ENCODE measurements at regions not wholly inside any gene's neighbourhood (a gene's known extent, or its start where the extent isn't known, plus 50 kb on each side); places are given as distances from the start of the nearest gene placed in this dataset.

DNA sequence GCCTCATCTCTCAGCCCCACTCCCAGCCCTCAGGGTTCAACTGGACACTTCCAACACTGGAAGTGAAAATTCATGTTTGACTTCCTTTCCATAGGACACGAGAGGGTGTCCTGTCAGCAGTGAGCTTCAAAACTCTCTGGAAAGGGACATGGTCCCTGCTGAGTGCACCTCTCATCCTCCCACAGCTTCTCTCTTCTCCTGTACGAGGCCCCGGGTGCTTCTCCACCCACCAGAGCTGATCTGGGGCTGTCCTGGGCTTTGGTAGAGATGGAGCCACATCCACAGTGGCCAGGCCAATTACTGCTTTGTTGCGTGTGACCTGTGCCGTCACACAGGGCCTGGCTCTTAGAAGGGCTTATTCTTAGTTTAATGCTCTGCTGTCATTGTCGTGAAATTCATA lies 182.3 kb downstream of the RRAGC start:
- Histone ChIP-seq H3K9me3 (ENCODE audit: control insufficient read depth in 1 of 2, low read length in 2 of 2) (no peaks in the 10 kb centered on the region), H3K36me3 (ENCODE audit: control insufficient read depth in 1 of 2, insufficient read depth in 2 of 2, low read length in 2 of 2) (no peaks in the 10 kb centered on the region), H3K4me1 (ENCODE audit: control insufficient read depth in 1 of 2, insufficient read depth in 2 of 2, low read length in 2 of 2) (no peaks in the 10 kb centered on the region), H3K27me3 (ENCODE audit: control insufficient read depth in 1 of 2, insufficient read depth in 2 of 2, low read length in 2 of 2) (no peaks in the 10 kb centered on the region), H3K4me3 (ENCODE audit: low read depth in 1 of 2, low read length in 2 of 2) (no peak overlapping the region), H3K27ac (ENCODE audit: low read depth, low read length) (no peak overlapping the region), H3K9ac (ENCODE audit: low read depth in 1 of 2, low read length in 2 of 2) (no peak overlapping the region)

DNA sequence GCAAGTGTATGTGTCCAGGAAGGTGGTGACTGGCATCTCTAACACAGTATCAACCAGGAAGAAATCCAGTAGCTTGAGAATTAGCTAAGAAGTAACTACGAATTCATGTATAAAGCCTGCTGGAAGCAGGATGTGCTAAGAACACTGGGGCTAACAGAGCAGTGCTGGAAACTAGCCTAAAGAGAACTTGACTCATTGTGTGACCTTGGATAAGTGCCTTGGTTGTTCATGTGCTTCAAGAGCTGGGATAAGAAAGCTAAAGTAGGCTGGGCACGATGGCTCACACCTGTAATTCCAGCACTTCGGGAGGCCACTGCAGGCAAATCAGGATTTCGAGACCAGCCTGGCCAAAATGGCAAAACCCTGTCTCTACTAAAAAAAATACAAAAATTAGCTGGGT lies 186.9 kb downstream of the RRAGC start:
- Histone ChIP-seq H3K9ac (ENCODE audit: low read depth in 1 of 2, low read length in 2 of 2) (no peak overlapping the region), H3K4me1 (ENCODE audit: control insufficient read depth in 1 of 2, insufficient read depth in 2 of 2, low read length in 2 of 2) (no peaks in the 10 kb centered on the region), H3K36me3 (ENCODE audit: control insufficient read depth in 1 of 2, insufficient read depth in 2 of 2, low read length in 2 of 2) (no peaks in the 10 kb centered on the region), H3K9me3 (ENCODE audit: control insufficient read depth in 1 of 2, low read length in 2 of 2) (no peaks in the 10 kb centered on the region), H3K4me3 (ENCODE audit: low read depth in 1 of 2, low read length in 2 of 2) (no peak overlapping the region), H3K27ac (ENCODE audit: low read depth, low read length) (no peak overlapping the region), H3K27me3 (ENCODE audit: control insufficient read depth in 1 of 2, insufficient read depth in 2 of 2, low read length in 2 of 2) (peaks cover 0 to 3% of the 10 kb centered on the region in 2 donors)

- no peaks in the 10 kb centered on the region for H3K36me3 ChIP-seq (ENCODE audit: control insufficient read depth in 1 of 2, insufficient read depth in 2 of 2, low read length in 2 of 2)
- H3K9ac ChIP-seq (ENCODE audit: low read depth in 1 of 2, low read length in 2 of 2) = no peak overlapping the region
- no peaks in the 10 kb centered on the region for H3K9me3 ChIP-seq (ENCODE audit: control insufficient read depth in 1 of 2, low read length in 2 of 2)
- H3K27me3 ChIP-seq (ENCODE audit: control insufficient read depth in 1 of 2, insufficient read depth in 2 of 2, low read length in 2 of 2) = peaks cover 0 to 3% of the 10 kb centered on the region in 2 donors
- H3K27ac ChIP-seq (ENCODE audit: low read depth, low read length) = no peak overlapping the region
- H3K4me1 ChIP-seq (ENCODE audit: control insufficient read depth in 1 of 2, insufficient read depth in 2 of 2, low read length in 2 of 2) = no peaks in the 10 kb centered on the region
- H3K4me3 ChIP-seq (ENCODE audit: low read depth in 1 of 2, low read length in 2 of 2) = no peak overlapping the region
These were observed 188.4 kb downstream of the RRAGC start for GRCh38 chr1:38671221-38671620.

DNA sequence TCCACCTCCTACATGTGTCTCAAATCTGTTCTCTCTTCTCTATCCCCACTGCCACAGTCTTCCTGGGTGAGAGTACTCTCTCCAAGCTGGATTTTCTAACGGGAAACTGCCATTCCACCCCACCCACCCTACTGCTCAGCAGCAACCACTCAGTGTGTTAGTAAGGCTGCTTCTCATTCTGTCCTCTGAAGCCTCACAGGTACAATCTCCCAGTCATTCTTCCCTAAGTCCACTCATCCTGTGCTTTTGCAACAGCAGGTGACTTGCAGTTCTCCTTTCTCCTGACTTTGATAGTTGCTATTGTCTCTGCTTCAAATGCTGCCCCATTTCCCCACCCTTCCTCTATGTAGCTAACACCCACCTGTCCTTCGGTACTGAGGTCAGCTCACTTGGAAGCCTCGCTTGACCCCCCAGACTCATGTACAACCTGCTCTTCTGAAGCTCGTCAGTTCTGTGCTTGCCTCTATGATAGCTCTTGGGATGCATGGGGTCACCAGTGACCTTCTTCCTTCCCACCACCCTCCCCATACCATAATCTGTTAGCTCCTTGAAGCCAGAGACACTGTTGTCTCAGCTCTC lies 188.9 kb downstream of the RRAGC start:
- Histone ChIP-seq H3K4me1 (ENCODE audit: control insufficient read depth in 1 of 2, insufficient read depth in 2 of 2, low read length in 2 of 2) (no peaks in the 10 kb centered on the region), H3K9ac (ENCODE audit: low read depth in 1 of 2, low read length in 2 of 2) (no peak overlapping the region), H3K27me3 (ENCODE audit: control insufficient read depth in 1 of 2, insufficient read depth in 2 of 2, low read length in 2 of 2) (peaks cover 0 to 3% of the 10 kb centered on the region in 2 donors), H3K36me3 (ENCODE audit: control insufficient read depth in 1 of 2, insufficient read depth in 2 of 2, low read length in 2 of 2) (no peaks in the 10 kb centered on the region), H3K27ac (ENCODE audit: low read depth, low read length) (no peak overlapping the region), H3K4me3 (ENCODE audit: low read depth in 1 of 2, low read length in 2 of 2) (no peak overlapping the region), H3K9me3 (ENCODE audit: control insufficient read depth in 1 of 2, low read length in 2 of 2) (no peaks in the 10 kb centered on the region)

- Histone ChIP-seq H3K36me3 (ENCODE audit: control insufficient read depth in 1 of 2, insufficient read depth in 2 of 2, low read length in 2 of 2) (no peaks in the 10 kb centered on the region), H3K9me3 (ENCODE audit: control insufficient read depth in 1 of 2, low read length in 2 of 2) (no peaks in the 10 kb centered on the region), H3K4me1 (ENCODE audit: control insufficient read depth in 1 of 2, insufficient read depth in 2 of 2, low read length in 2 of 2) (no peaks in the 10 kb centered on the region), H3K27ac (ENCODE audit: low read depth, low read length) (no peak overlapping the region), H3K27me3 (ENCODE audit: control insufficient read depth in 1 of 2, insufficient read depth in 2 of 2, low read length in 2 of 2) (peaks cover 0 to 3% of the 10 kb centered on the region in 2 donors), H3K9ac (ENCODE audit: low read depth in 1 of 2, low read length in 2 of 2) (no peak overlapping the region), H3K4me3 (ENCODE audit: low read depth in 1 of 2, low read length in 2 of 2) (no peak overlapping the region)
These were observed 191.9 kb downstream of the RRAGC start for GRCh38 chr1:38667626-38668025.

- H3K27ac ChIP-seq (ENCODE audit: low read depth, low read length) = no peak overlapping the region
- H3K36me3 ChIP-seq (ENCODE audit: control insufficient read depth in 1 of 2, insufficient read depth in 2 of 2, low read length in 2 of 2) = no peaks in the 10 kb centered on the region
- H3K9ac ChIP-seq (ENCODE audit: low read depth in 1 of 2, low read length in 2 of 2) = no peak overlapping the region
- H3K27me3 ChIP-seq (ENCODE audit: control insufficient read depth in 1 of 2, insufficient read depth in 2 of 2, low read length in 2 of 2) = no peaks in the 10 kb centered on the region
- H3K4me3 ChIP-seq (ENCODE audit: low read depth in 1 of 2, low read length in 2 of 2) = no peak overlapping the region
- no peaks in the 10 kb centered on the region for H3K4me1 ChIP-seq (ENCODE audit: control insufficient read depth in 1 of 2, insufficient read depth in 2 of 2, low read length in 2 of 2)
- H3K9me3 ChIP-seq (ENCODE audit: control insufficient read depth in 1 of 2, low read length in 2 of 2) = no peaks in the 10 kb centered on the region
These were observed 197.4 kb downstream of the RRAGC start for GRCh38 chr1:38662126-38662525.

DNA sequence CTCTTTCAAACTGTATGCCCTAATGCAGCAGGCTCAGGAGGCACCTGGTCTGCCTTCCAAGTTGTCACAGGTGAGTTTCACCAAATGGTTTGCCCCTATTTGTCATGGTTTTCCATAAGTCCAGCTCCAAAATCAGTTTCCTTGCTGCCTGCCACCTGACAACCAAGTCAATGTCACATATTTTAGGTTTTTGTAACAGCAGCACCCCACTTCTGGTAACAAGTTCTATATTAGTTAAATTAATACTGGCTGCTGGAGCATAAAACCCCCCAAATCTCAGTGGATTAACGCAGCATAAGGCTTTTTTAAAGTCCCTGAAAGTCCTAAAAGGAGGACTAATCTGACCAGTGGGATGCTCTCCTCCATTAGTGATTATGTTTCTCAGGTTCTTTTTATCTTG lies 200.7 kb downstream of the RRAGC start:
- no peak overlapping the region for H3K27ac ChIP-seq (ENCODE audit: low read depth, low read length)
- no peaks in the 10 kb centered on the region for H3K36me3 ChIP-seq (ENCODE audit: control insufficient read depth in 1 of 2, insufficient read depth in 2 of 2, low read length in 2 of 2)
- no peak overlapping the region for H3K9ac ChIP-seq (ENCODE audit: low read depth in 1 of 2, low read length in 2 of 2)

DNA sequence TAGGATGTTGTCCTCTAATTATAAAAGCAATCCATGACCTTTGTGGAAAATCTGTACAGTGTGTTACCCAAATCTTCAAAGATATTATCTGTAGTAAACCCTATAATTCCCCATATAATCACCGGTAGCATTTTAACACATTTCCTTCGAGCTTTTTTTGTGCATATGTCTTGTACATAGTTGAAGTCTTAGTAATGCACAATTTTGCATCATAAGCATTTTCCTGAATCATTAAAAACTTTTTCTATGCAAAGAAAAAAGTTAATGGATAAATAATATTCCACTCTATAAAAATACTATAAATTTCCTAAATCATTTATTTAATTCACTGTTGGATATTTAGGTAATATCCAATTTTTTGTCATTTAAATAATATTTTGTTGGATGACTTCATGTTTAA lies 201.7 kb downstream of the RRAGC start:
- no peaks in the 10 kb centered on the region for H3K9me3 ChIP-seq (ENCODE audit: control insufficient read depth in 1 of 2, low read length in 2 of 2)
- no peaks in the 10 kb centered on the region for H3K4me1 ChIP-seq (ENCODE audit: control insufficient read depth in 1 of 2, insufficient read depth in 2 of 2, low read length in 2 of 2)
- no peaks in the 10 kb centered on the region for H3K36me3 ChIP-seq (ENCODE audit: control insufficient read depth in 1 of 2, insufficient read depth in 2 of 2, low read length in 2 of 2)
- H3K27me3 ChIP-seq (ENCODE audit: control insufficient read depth in 1 of 2, insufficient read depth in 2 of 2, low read length in 2 of 2) = no peaks in the 10 kb centered on the region
- no peak overlapping the region for H3K4me3 ChIP-seq (ENCODE audit: low read depth in 1 of 2, low read length in 2 of 2)
- no peak overlapping the region for H3K27ac ChIP-seq (ENCODE audit: low read depth, low read length)
- no peak overlapping the region for H3K9ac ChIP-seq (ENCODE audit: low read depth in 1 of 2, low read length in 2 of 2)

More for the DNA sequence above, 200.7 kb downstream of the RRAGC start:
- no peaks in the 10 kb centered on the region for H3K9me3 ChIP-seq (ENCODE audit: control insufficient read depth in 1 of 2, low read length in 2 of 2)
- H3K4me3 ChIP-seq (ENCODE audit: low read depth in 1 of 2, low read length in 2 of 2) = no peak overlapping the region
- no peaks in the 10 kb centered on the region for H3K4me1 ChIP-seq (ENCODE audit: control insufficient read depth in 1 of 2, insufficient read depth in 2 of 2, low read length in 2 of 2)
- no peaks in the 10 kb centered on the region for H3K27me3 ChIP-seq (ENCODE audit: control insufficient read depth in 1 of 2, insufficient read depth in 2 of 2, low read length in 2 of 2)

GRCh38 chr1:38657207-38657840 lies 202.2 kb downstream of the RRAGC start:
- H3K27me3 ChIP-seq (ENCODE audit: control insufficient read depth in 1 of 2, insufficient read depth in 2 of 2, low read length in 2 of 2) = no peaks in the 10 kb centered on the region
- H3K4me3 ChIP-seq (ENCODE audit: low read depth in 1 of 2, low read length in 2 of 2) = no peak overlapping the region
- H3K9ac ChIP-seq (ENCODE audit: low read depth in 1 of 2, low read length in 2 of 2) = no peak overlapping the region
- H3K27ac ChIP-seq (ENCODE audit: low read depth, low read length) = no peak overlapping the region
- H3K4me1 ChIP-seq (ENCODE audit: control insufficient read depth in 1 of 2, insufficient read depth in 2 of 2, low read length in 2 of 2) = no peaks in the 10 kb centered on the region
- H3K9me3 ChIP-seq (ENCODE audit: control insufficient read depth in 1 of 2, low read length in 2 of 2) = no peaks in the 10 kb centered on the region
- H3K36me3 ChIP-seq (ENCODE audit: control insufficient read depth in 1 of 2, insufficient read depth in 2 of 2, low read length in 2 of 2) = no peaks in the 10 kb centered on the region

DNA sequence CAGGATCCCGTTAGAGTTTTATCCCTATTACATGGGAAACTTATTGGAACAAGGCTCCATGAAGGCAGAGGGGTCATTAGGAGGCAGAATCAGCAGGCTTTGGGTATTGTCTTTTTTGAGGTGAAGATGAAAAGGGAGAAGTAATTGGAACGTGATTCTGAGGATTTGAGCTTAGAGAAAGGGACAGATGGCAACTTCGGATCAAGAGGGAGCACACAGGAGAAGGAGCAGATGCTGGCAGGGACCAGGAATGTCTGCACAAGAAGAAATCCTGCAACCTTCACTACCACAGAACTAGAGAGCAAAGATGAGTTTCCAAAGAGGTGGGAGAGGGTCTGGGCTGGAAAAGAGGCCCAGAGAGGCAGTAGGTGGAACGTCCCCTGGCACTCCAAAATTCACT lies 202.8 kb downstream of the RRAGC start:
- no peaks in the 10 kb centered on the region for H3K4me1 ChIP-seq (ENCODE audit: control insufficient read depth in 1 of 2, insufficient read depth in 2 of 2, low read length in 2 of 2)
- no peak overlapping the region for H3K27ac ChIP-seq (ENCODE audit: low read depth, low read length)
- no peak overlapping the region for H3K9ac ChIP-seq (ENCODE audit: low read depth in 1 of 2, low read length in 2 of 2)
- H3K36me3 ChIP-seq (ENCODE audit: control insufficient read depth in 1 of 2, insufficient read depth in 2 of 2, low read length in 2 of 2) = no peaks in the 10 kb centered on the region
- H3K27me3 ChIP-seq (ENCODE audit: control insufficient read depth in 1 of 2, insufficient read depth in 2 of 2, low read length in 2 of 2) = no peaks in the 10 kb centered on the region
- no peak overlapping the region for H3K4me3 ChIP-seq (ENCODE audit: low read depth in 1 of 2, low read length in 2 of 2)
- H3K9me3 ChIP-seq (ENCODE audit: control insufficient read depth in 1 of 2, low read length in 2 of 2) = no peaks in the 10 kb centered on the region
